Stimulated activated CD8-positive, alpha-beta memory T cell treated with anti-CD3 and anti-CD28 coated beads, Interleukin-12 subunit alpha, Interleukin-12 subunit beta, amount 100 ng/mL, for 24 hours (primary cell): ENCODE measurements at regions not wholly inside any gene's neighbourhood (a gene's known extent, or its start where the extent isn't known, plus 50 kb on each side); places are given as distances from the start of the nearest gene placed in this dataset.

Source experiments
- DNase-seq: peaks from one replicate; pipeline ENCODE4 v3.0.0-alpha.2; 2020; ENCODE audit errors: extremely low read depth

- no peak for DNase-seq
Measured at GRCh38 chr3:18681818-18682345, 256.7 kb upstream of the SATB1 start.

- no peak for DNase-seq
Measured at GRCh38 chr3:18680758-18681157, 255.6 kb upstream of the SATB1 start.

DNA sequence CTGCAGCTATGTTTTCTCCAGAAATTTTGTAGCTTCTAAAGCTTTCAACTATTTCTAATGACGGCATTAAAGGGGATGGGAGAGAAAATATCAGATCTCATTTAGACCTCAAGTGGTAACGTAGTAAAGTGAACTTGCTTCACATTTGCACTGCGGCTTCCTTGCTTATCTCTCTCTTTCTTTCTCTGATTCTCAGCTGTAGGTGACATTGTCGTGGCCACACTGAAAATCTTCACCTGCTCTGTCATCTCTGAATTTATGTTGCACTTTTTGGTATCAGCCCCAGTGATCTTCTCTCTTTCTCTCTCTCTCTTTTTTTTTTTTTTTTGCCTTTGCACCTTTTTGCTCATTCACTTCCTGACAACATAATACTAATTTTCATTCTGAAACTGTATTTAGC lies 254.1 kb upstream of the SATB1 start:
- no peak for DNase-seq

- DNase-seq = no peak
Measured at GRCh38 chr3:18675197-18675596, 250.1 kb upstream of the SATB1 start.

DNA sequence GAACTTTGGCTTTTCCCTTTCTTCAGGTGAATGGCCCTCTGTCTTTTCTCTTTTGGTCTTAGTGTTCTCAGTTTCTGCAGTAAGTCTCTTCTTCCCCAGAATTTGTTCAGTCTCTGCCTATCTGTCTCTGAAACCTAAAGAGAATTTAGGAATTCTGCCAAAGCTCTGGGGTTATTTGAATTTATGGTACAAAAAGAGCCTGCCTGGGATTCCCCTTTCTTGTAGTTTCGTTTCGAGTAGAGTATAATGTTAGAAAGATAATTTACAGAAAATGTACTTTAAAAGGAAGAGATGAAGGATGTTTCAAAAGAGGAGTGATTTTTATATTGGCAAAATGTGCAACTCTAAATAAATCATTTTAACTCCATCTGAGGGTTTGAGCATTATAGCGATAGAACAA lies 247.4 kb upstream of the SATB1 start:
- no peak for DNase-seq

GRCh38 chr3:18670759-18671158 lies 245.6 kb upstream of the SATB1 start:
- no peak for DNase-seq

DNA sequence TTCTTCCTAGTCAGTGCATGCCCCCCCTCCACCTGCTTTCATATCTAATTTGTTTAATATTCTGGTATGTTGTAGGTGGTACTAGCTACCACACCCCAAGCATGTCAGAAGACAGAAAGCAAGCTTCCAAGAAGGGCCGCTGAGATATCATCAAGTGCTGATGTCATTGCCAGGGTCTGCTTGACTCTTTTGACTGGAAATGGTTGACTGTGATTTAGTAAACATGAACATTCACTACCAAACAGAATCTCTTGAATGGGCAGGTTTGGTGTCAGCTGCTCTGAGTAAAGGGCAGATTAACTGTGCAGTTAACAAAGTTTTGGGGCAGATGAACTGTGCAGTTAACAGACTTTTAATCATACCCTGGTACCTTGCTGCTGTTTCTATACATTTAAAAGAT lies 244.2 kb upstream of the SATB1 start:
- no peak for DNase-seq

DNA sequence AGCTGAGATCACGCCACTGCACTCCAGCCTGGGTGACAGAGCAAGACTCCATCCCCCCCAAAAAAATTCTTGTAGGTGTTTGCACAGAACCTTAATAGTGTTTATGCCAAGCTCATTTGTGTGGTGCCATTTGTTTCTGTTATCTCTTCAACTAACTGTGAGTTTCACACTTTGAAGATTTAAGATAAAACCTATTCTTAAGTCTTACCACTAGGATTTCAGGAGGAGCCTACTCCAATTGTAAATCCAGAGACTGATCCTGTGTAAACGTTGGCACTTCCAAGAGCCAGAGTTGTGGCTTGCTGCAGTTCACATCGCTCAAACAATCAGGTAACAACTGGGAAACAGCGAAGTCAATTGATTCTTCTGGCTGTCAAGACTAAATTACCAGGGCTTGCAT lies 242.4 kb upstream of the SATB1 start:
- DNase-seq = no peak

- DNase-seq = no peak
Measured at GRCh38 chr3:18666655-18667054, 241.5 kb upstream of the SATB1 start.

GRCh38 chr3:18660059-18660458 lies 234.9 kb upstream of the SATB1 start:
- DNase-seq = no peak

- no peak for DNase-seq
Measured at GRCh38 chr3:18657858-18658820, 233.0 kb upstream of the SATB1 start.

- no peak for DNase-seq
Measured at GRCh38 chr3:18656866-18657265, 231.7 kb upstream of the SATB1 start.

GRCh38 chr3:18656410-18656809 lies 231.3 kb upstream of the SATB1 start:
- DNase-seq = no peak

- no peak for DNase-seq
Measured at GRCh38 chr3:18655827-18656226, 230.7 kb upstream of the SATB1 start.

GRCh38 chr3:18652781-18653180 lies 227.6 kb upstream of the SATB1 start:
- no peak for DNase-seq

- no peak for DNase-seq
Measured at GRCh38 chr3:18650731-18651130, 225.6 kb upstream of the SATB1 start.

DNA sequence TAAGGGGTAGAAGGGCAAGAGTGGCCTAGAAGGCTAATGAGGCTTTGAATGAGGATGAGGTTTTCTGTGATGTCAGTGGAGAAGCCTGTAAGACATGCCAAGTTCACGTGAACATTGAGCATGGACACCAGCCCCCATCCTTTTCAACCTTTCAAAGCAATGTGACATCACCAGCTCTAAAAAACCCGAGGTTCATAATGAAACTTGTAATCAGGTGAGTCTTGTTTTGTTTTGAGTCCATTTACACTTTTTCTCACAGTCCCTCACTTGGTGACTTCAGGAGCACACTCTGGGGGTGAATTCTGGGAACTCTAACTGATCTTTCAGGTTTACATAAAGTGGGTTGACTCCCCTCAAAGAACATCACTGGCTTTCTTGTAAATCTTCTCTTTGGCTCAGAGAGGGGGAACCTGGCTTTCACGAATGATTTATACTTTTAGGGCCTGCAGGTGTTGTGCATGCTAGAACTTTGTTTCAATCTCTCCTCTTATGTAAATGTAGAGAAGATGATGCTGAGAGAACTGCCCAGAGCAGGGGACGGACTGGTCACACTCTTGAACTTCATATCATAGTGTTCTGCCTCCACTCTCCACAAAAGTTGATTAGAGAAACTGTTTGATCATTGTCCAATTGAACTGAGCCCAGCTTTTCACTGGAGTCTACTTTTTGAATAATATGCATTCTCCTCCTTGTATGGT lies 224.7 kb upstream of the SATB1 start:
- DNase-seq = no peak

GRCh38 chr3:18648868-18649462 lies 223.8 kb upstream of the SATB1 start:
- no peak for DNase-seq

DNA sequence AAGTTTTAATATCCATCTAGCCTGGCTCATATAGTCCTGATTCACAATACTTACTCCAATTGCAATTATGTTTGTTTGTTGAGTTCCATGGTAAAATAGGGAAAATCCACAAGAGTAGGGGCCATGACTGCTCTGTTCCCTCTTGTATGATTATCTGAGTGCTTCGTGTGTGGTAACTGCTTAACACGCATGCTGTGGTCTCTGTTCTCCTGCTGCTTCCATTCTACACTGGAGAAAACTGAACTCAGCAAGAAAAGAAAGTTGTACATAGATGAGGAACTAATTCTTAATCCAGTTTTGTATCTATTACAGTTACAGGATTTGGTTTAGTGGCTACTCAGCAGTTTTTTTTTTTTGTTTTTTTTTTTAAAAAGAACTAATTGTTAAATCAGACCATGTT lies 223.0 kb upstream of the SATB1 start:
- DNase-seq = no peak

- no peak for DNase-seq
Measured at GRCh38 chr3:18645619-18646018, 220.5 kb upstream of the SATB1 start.

GRCh38 chr3:18643281-18643680 lies 218.1 kb upstream of the SATB1 start:
- DNase-seq = no peak

DNA sequence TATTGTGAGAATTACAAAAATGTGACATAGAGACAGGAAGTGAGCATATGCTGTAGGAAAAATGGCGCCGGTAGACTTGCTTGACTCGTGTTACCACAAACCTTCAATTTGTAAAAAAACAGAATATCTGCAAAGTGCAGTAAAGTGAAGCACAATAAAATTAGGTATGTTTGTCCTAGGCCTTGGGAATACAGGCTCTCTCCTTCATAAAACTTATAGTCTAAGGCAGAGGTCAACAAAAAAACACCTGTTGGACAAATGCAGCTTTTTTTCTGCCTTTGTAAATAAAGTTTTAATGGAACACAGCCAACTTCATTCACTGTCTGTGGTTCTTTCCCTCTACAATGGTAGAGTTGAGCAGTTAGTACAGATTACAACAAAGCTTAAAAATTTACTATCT lies 216.8 kb upstream of the SATB1 start:
- no peak for DNase-seq

- DNase-seq = no peak
Measured at GRCh38 chr3:18635215-18635614, 210.1 kb upstream of the SATB1 start.
